Astrocyte of the cerebellum (primary cell): ENCODE measurements at regions not wholly inside any gene's neighbourhood (a gene's known extent, or its start where the extent isn't known, plus 50 kb on each side); places are given as distances from the start of the nearest gene placed in this dataset.

ENCODE experiments used
- DNase-seq: peaks from one replicate; pipeline ENCODE4 v3.0.0-alpha.2; 2011; ENCODE audit warnings: low read depth
- H3K4me3 ChIP-seq: 2 replicates; pipeline ENCODE4 v1.5.1; 2011; ENCODE audit warnings: mild to moderate bottlenecking, low read depth, low read length, moderate library complexity
- in situ Hi-C: cut with HindIII; loops from 2 replicates; pipeline ENCODE4 v1.10.0; 2017; ENCODE audit warnings: low sequenced_read_pairs
- TF ChIP-seq, protein P1 (sequence below): IDR thresholded peaks from 2 replicates; pipeline ENCODE4 v1.5.1; 2012; ENCODE audit warnings: low read length, low read depth, moderate library complexity, mild to moderate bottlenecking; ENCODE audit errors: missing control alignments

DNA sequence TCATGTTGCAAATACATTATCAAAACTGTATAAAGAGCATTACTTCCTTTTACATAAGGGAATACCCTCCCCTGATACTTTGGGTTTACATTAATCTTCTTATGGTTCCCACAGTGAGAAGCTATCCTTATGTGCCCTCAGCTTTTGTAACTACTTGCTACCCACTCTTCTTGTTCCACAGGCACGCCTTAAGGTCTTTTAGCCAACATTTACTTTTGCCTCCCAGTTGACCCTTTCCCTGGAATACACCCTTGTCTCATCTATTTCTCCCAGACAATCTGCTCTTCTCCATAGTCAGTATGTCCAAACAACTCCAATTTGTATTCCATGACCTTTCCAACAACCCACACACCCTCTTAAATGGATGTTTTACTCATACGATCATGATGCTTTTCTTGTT lies 116.8 kb upstream of the COL8A1 start:
- in situ Hi-C loops = no loop called here

DNA sequence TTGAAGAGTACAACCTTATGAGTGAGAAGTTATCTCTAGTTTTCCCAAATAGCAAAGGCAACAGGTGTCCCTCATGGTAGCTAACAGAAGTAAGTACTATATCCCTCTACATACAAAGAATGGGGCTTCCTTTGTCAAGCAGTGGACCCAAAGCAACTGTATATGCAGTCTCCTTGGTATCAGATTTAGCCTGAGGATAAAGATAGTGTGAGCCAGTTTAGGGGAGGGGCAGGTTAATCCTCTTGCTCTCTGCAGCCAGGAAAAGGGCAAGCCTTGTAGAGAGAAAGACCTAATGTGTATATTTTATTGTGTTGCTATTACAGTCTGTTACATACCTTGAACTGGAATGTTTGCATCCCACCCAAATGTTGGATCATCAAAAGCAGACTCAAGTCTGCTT lies 117.9 kb upstream of the COL8A1 start:
- no peak for DNase-seq
- H3K4me3 ChIP-seq = no peak overlapping the region
- in situ Hi-C loops = no loop called here
- TF ChIP-seq, protein P1, sequence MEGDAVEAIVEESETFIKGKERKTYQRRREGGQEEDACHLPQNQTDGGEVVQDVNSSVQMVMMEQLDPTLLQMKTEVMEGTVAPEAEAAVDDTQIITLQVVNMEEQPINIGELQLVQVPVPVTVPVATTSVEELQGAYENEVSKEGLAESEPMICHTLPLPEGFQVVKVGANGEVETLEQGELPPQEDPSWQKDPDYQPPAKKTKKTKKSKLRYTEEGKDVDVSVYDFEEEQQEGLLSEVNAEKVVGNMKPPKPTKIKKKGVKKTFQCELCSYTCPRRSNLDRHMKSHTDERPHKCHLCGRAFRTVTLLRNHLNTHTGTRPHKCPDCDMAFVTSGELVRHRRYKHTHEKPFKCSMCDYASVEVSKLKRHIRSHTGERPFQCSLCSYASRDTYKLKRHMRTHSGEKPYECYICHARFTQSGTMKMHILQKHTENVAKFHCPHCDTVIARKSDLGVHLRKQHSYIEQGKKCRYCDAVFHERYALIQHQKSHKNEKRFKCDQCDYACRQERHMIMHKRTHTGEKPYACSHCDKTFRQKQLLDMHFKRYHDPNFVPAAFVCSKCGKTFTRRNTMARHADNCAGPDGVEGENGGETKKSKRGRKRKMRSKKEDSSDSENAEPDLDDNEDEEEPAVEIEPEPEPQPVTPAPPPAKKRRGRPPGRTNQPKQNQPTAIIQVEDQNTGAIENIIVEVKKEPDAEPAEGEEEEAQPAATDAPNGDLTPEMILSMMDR = no peak

More for the DNA sequence above, 116.8 kb upstream of the COL8A1 start:
- TF ChIP-seq, protein P1 = no peak
- no peak for DNase-seq
- no peak overlapping the region for H3K4me3 ChIP-seq

DNA sequence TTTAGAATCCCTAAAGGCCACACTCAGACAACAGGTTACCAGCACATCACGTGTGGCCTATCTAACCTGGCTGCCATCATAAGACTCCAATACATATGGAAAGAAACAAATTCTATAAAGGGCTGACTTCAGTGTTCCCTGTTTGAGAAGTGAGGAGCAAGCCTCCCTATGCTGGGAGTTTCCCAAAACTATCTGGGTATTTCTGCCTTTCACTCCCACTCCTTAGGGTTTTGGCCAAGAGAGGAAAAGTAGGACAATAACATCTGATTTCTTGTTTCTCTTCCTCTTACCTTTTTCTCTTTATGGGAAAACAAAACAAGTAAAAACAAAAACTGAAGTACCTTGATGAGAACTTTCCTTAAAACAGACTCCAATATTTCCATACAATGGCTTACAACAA lies 121.5 kb upstream of the COL8A1 start:
- no peak overlapping the region for H3K4me3 ChIP-seq
- in situ Hi-C loops = no loop called here
- no peak for DNase-seq
- TF ChIP-seq, protein P1 = no peak

DNA sequence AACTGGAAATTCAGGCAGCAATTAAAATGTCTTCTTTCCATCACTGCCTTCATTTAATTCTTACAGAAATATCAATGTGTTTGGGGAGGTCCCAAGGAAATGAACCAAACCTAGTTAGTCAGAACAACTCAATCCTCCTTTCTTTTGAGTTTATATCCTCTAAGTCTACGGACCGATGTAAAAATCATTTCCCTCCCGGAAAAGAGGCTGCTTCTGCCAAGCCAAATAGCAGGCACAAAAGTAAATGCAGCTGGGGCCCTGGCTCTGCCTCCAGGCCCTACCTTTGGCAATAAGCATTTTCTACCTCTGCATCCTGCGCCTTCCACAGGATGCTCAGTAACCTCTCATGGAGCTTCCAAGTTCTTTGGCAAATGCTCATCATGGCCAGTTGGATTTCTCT lies 122.5 kb upstream of the COL8A1 start:
- no peak overlapping the region for H3K4me3 ChIP-seq
- DNase-seq = no peak
- in situ Hi-C loops = no loop called here
- TF ChIP-seq, protein P1 = no peak

DNA sequence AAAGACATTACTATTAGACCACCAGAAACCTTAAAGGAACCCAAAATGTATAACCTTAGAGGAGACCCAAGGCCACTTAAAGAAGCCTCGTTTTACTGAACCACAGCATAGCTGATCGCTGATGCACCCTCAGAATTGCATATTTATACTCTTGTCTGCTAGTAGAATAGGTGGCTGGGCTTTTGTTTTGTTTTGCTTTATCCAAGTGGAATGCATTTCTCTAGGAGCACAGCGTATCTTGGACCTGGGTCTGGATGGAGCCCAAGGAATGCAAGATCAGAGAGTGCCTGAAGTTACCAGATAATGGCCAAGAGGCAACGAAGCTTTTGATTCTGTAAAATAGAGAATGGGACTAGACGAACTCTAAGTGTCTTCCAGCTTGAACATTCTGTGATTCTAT lies 129.2 kb upstream of the COL8A1 start:
- TF ChIP-seq, protein P1 = no peak
- in situ Hi-C loops = no loop called here
- H3K4me3 ChIP-seq = no peak overlapping the region
- DNase-seq = peak; percentile 95

DNA sequence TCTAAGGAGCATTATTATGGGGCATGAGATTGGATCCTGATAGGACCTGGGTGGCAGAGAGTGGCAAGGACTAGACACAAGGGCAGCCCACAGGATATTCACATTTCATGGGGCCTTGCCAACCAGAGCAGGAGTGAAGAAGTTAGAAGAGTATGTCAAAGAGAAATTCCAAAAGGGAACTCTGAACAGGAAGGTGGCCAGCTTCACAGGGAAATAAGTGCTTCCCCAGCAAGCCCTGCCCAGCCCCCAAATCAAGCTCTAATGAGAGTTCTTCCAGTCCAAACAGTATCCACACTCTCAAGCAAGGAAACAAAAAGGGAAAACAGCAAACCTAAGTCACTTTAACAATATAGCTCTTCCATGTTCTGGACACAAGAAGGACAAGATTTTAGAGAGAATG lies 130.2 kb upstream of the COL8A1 start:
- DNase-seq = no peak
- TF ChIP-seq, protein P1 = no peak
- in situ Hi-C loops = no loop called here
- no peak overlapping the region for H3K4me3 ChIP-seq
